Osteoblast (primary cell): ENCODE measurements at regions not wholly inside any gene's neighbourhood (a gene's known extent, or its start where the extent isn't known, plus 50 kb on each side); places are given as distances from the start of the nearest gene placed in this dataset.

Source experiments
- DNase-seq: peaks from one replicate; pipeline ENCODE4 v3.0.0; 2011; ENCODE audit warnings: low spot score, mixed read lengths; ENCODE audit not compliant: insufficient read length; ENCODE audit errors: missing footprints
- H2AFZ ChIP-seq: 2 replicates; pipeline ENCODE4 v1.6.0; 2011; ENCODE audit warnings: mild to moderate bottlenecking, low read length
- H3K27ac ChIP-seq: 2 replicates; pipeline ENCODE4 v1.5.1; 2011; ENCODE audit warnings: mild to moderate bottlenecking, low read depth, low read length, moderate library complexity
- H3K27me3 ChIP-seq: 2 replicates; pipeline ENCODE4 v1.6.0; 2012; ENCODE audit warnings: mild to moderate bottlenecking, control low read depth, inconsistent platforms, low read length, moderate library complexity; ENCODE audit not compliant: insufficient read depth
- H3K36me3 ChIP-seq: 2 replicates; pipeline ENCODE4 v1.5.1; 2011; ENCODE audit warnings: mild to moderate bottlenecking, low read length, control low read depth, moderate library complexity; ENCODE audit not compliant: insufficient read depth
- H3K4me1 ChIP-seq: 2 replicates; pipeline ENCODE4 v1.5.1; 2011; ENCODE audit warnings: mild to moderate bottlenecking, low read length, control low read depth, moderate library complexity; ENCODE audit not compliant: insufficient read depth
- H3K4me2 ChIP-seq: 2 replicates; pipeline ENCODE4 v1.6.0; 2011; ENCODE audit warnings: mild to moderate bottlenecking, low read length; ENCODE audit not compliant: insufficient read depth
- H3K4me3 ChIP-seq: fragments of 200-600 bp; sonication (generic); 3 replicates; pipeline ENCODE4 v1.5.1; 2012; ENCODE audit warnings: mild to moderate bottlenecking, low read length, inconsistent platforms; ENCODE audit not compliant: insufficient read depth
- H3K79me2 ChIP-seq: 2 replicates; pipeline ENCODE4 v1.6.0; 2012; ENCODE audit warnings: mild to moderate bottlenecking, low read length, control low read depth, inconsistent platforms; ENCODE audit not compliant: insufficient read depth
- H3K9me3 ChIP-seq: 2 replicates; pipeline ENCODE4 v1.5.1; 2011; ENCODE audit warnings: low read depth, low read length, control low read depth
- H4K20me1 ChIP-seq: 2 replicates; pipeline ENCODE4 v1.6.0; 2012; ENCODE audit warnings: mild to moderate bottlenecking, low read length, control low read depth; ENCODE audit not compliant: insufficient read depth
- CTCF ChIP-seq: IDR thresholded peaks from 2 replicates; pipeline ENCODE4 v1.5.1; 2011; ENCODE audit warnings: mild to moderate bottlenecking, low read depth, low read length, moderate library complexity; ENCODE audit errors: extremely low read depth

GRCh38 chr10:83834096-83834495 is 305.2 kb upstream of the GHITM start:
- Histone ChIP-seq H4K20me1 (no peaks in the 10 kb centered on the region), H3K27me3 (no peaks in the 10 kb centered on the region), H3K36me3 (no peaks in the 10 kb centered on the region), H3K27ac (no peak overlapping the region), H3K9me3 (no peaks in the 10 kb centered on the region), H3K79me2 (no peaks in the 10 kb centered on the region), H3K4me2 (no peak overlapping the region), H3K4me1 (no peaks in the 10 kb centered on the region), H3K4me3 (no peak overlapping the region), H2AFZ (no peak overlapping the region)
- no peak for TF ChIP-seq CTCF
- no peak for DNase-seq

GRCh38 chr10:83835945-83836745 is 303.2 kb upstream of the GHITM start:
- Histone ChIP-seq H3K36me3 (no peaks in the 10 kb centered on the region), H3K79me2 (no peaks in the 10 kb centered on the region), H3K4me3 (no peak overlapping the region), H3K9me3 (no peaks in the 10 kb centered on the region), H2AFZ (no peak overlapping the region), H3K27ac (no peak overlapping the region), H3K27me3 (no peaks in the 10 kb centered on the region), H3K4me2 (no peak overlapping the region), H3K4me1 (no peaks in the 10 kb centered on the region), H4K20me1 (no peaks in the 10 kb centered on the region)
- no peak for DNase-seq
- TF ChIP-seq CTCF = no peak

- Histone ChIP-seq H3K4me1 (no peaks in the 10 kb centered on the region), H3K9me3 (peaks cover under 1% of the 10 kb centered on the region), H4K20me1 (no peaks in the 10 kb centered on the region), H2AFZ (no peak overlapping the region), H3K27ac (no peak overlapping the region), H3K4me3 (no peak overlapping the region), H3K79me2 (no peaks in the 10 kb centered on the region), H3K36me3 (no peaks in the 10 kb centered on the region), H3K4me2 (no peak overlapping the region), H3K27me3 (no peaks in the 10 kb centered on the region)
- no peak for TF ChIP-seq CTCF
- DNase-seq = no peak
Measured at GRCh38 chr10:83848677-83849076, 290.6 kb upstream of the GHITM start.

GRCh38 chr10:83849150-83849549 is 290.2 kb upstream of the GHITM start:
- no peak for DNase-seq

More at GRCh38 chr10:83849150-83849549, 290.2 kb upstream of the GHITM start:
- no peak for TF ChIP-seq CTCF
- H3K4me1 ChIP-seq = no peaks in the 10 kb centered on the region
- no peaks in the 10 kb centered on the region for H3K79me2 ChIP-seq
- H3K27me3 ChIP-seq = no peaks in the 10 kb centered on the region
- peaks cover 2% of the 10 kb centered on the region for H3K9me3 ChIP-seq
- H4K20me1 ChIP-seq = no peaks in the 10 kb centered on the region
- no peaks in the 10 kb centered on the region for H3K36me3 ChIP-seq
- no peak overlapping the region for H3K27ac ChIP-seq
- H3K4me2 ChIP-seq = no peak overlapping the region
- H2AFZ ChIP-seq = no peak overlapping the region
- no peak overlapping the region for H3K4me3 ChIP-seq
